ENCODE measurements at regions not wholly inside any gene's neighbourhood (a gene's known extent, or its start where the extent isn't known, plus 50 kb on each side); places are given as distances from the start of the nearest gene placed in this dataset.
A peak's percentile ranks its signal among the peaks of the same experiment; 100 is the strongest.
"Not testable (repeated sequence)": the region's sequence is repeated elsewhere in the genome, so short reads cannot be mapped to it uniquely, and the experiment has no call there.

- Mint-ChIP-seq H3K4me1 (ENCODE audit: low read depth, unreplicated experiment) (peaks cover 21% of the 10 kb centered on the region), H3K27me3 (ENCODE audit: insufficient read depth, unreplicated experiment) (no peaks in the 10 kb centered on the region), H3K36me3 (ENCODE audit: insufficient read depth, unreplicated experiment) (peaks cover 22% of the 10 kb centered on the region), H3K27ac (ENCODE audit: unreplicated experiment) (peak overlapping the region; percentile 38), H3K9me3 (ENCODE audit: unreplicated experiment) (no peaks in the 10 kb centered on the region), H3K4me3 (ENCODE audit: unreplicated experiment) (peak overlapping the region; percentile 30)
- Histone ChIP-seq H3K27me3 (replicated peaks; ENCODE audit: control insufficient read depth, insufficient read depth, low read length) (no peaks in the 10 kb centered on the region), H3K4me3 (ENCODE audit: low read depth, low read length) (no peak overlapping the region), H3K4me1 (peaks cover 43% of the 10 kb centered on the region), H3K9me3 (no peaks in the 10 kb centered on the region), H3K36me3 (ENCODE audit: control insufficient read depth, insufficient read depth, low read length) (no peaks in the 10 kb centered on the region)
- no TSS peak for BruUV-seq (replicated peaks)
- DNase-seq: peak; percentile 81 to 91
- no peak for TF ChIP-seq CTCF (IDR thresholded peaks at IDR 0.05; ENCODE audit: insufficient read depth in 1 of 2, low read depth in 1 of 2, low read length in 1 of 2, severe bottlenecking in 1 of 2, unreplicated experiment in 1 of 2)
- CTCF ChIA-PET: interaction anchor here (0.7 to 1.3 kb wide), 3 partner anchors 57 to 254 kb away, joined by 4 to 5 read pairs (median 5); no protein-coding TSS in a partner anchor
- POLR2A ChIA-PET: interaction anchor here (0.7 to 5.2 kb wide), 3 partner anchors 13 to 60 kb away, joined by 3 to 60 read pairs (median 4); partner anchors contain the start of gene NCOA3
- intact Hi-C loops (cut with micrococcal nuclease; ENCODE audit: unreplicated experiment): loop anchor here (1.0 kb wide), 3 partner anchors 14 to 52 kb away; no protein-coding TSS in a partner anchor
Observed at GRCh38 chr20:47440857-47441773, 60.6 kb upstream of the NCOA3 start.

GRCh38 chr20:47441774-47442150 lies 59.9 kb upstream of the NCOA3 start:
- Histone ChIP-seq H3K9me3 (no peaks in the 10 kb centered on the region), H3K36me3 (ENCODE audit: control insufficient read depth, insufficient read depth, low read length) (no peaks in the 10 kb centered on the region), H3K4me1 (peaks cover 43% of the 10 kb centered on the region), H3K4me3 (ENCODE audit: low read depth, low read length) (no peak overlapping the region), H3K27me3 (replicated peaks; ENCODE audit: control insufficient read depth, insufficient read depth, low read length) (no peaks in the 10 kb centered on the region)
- no peak for TF ChIP-seq CTCF (IDR thresholded peaks at IDR 0.05; ENCODE audit: insufficient read depth in 1 of 2, low read depth in 1 of 2, low read length in 1 of 2, severe bottlenecking in 1 of 2, unreplicated experiment in 1 of 2)
- intact Hi-C loops (cut with micrococcal nuclease; ENCODE audit: unreplicated experiment): loop anchor here (1.0 kb wide), 3 partner anchors 14 to 52 kb away; no protein-coding TSS in a partner anchor
- Mint-ChIP-seq H3K4me3 (ENCODE audit: unreplicated experiment) (no peak overlapping the region), H3K9me3 (ENCODE audit: unreplicated experiment) (no peaks in the 10 kb centered on the region), H3K4me1 (ENCODE audit: low read depth, unreplicated experiment) (peaks cover 21% of the 10 kb centered on the region), H3K27ac (ENCODE audit: unreplicated experiment) (peak overlapping the region; percentile 38), H3K36me3 (ENCODE audit: insufficient read depth, unreplicated experiment) (peaks cover 22% of the 10 kb centered on the region), H3K27me3 (ENCODE audit: insufficient read depth, unreplicated experiment) (no peaks in the 10 kb centered on the region)
- ChIA-PET POLR2A (interaction anchor here (0.7 to 5.2 kb wide), 2 partner anchors 13 to 60 kb away, joined by 4 to 60 read pairs; partner anchors contain the start of gene NCOA3), CTCF (interaction anchor here (0.7 to 0.8 kb wide), 2 partner anchors 170 to 253 kb away, joined by 4 to 5 read pairs; no protein-coding TSS in a partner anchor)
- no TSS peak for BruUV-seq (replicated peaks)
- no peak for DNase-seq

GRCh38 chr20:47443060-47443459 lies 58.6 kb upstream of the NCOA3 start:
- H3K9me3 ChIP-seq; CTCF ChIA-PET; BruUV-seq (replicated peaks); H3K36me3 ChIP-seq (ENCODE audit: control insufficient read depth, insufficient read depth, low read length); DNase-seq; H3K9me3 Mint-ChIP-seq (ENCODE audit: unreplicated experiment); H3K27me3 ChIP-seq (replicated peaks; ENCODE audit: control insufficient read depth, insufficient read depth, low read length); H3K4me3 ChIP-seq (ENCODE audit: low read depth, low read length); H3K4me3 Mint-ChIP-seq (ENCODE audit: unreplicated experiment); H3K27ac Mint-ChIP-seq (ENCODE audit: unreplicated experiment); intact Hi-C loops (cut with micrococcal nuclease; ENCODE audit: unreplicated experiment); H3K27me3 Mint-ChIP-seq (ENCODE audit: insufficient read depth, unreplicated experiment): not testable (repeated sequence)
- peaks cover 36% of the 10 kb centered on the region for H3K4me1 ChIP-seq
- POLR2A ChIA-PET: interaction anchor here (5.2 kb wide), 1 partner anchor 11 kb away, joined by 60 read pairs; no protein-coding TSS in a partner anchor
- peaks cover 26% of the 10 kb centered on the region for H3K36me3 Mint-ChIP-seq (ENCODE audit: insufficient read depth, unreplicated experiment)
- peaks cover 21% of the 10 kb centered on the region for H3K4me1 Mint-ChIP-seq (ENCODE audit: low read depth, unreplicated experiment)

All from Caco-2 (cell line).